Activated CD4-positive, alpha-beta T cell treated with anti-CD3 and anti-CD28 coated beads for 24 hours (primary cell): ENCODE measurements at regions not wholly inside any gene's neighbourhood (a gene's known extent, or its start where the extent isn't known, plus 50 kb on each side); places are given as distances from the start of the nearest gene placed in this dataset.
"Not testable (repeated sequence)": the region's sequence is repeated elsewhere in the genome, so short reads cannot be mapped to it uniquely, and the experiment has no call there.

Experiments
- DNase-seq, 2 donors: peaks; one replicate each; pipeline ENCODE4 v3.0.0-alpha.2; 2020; ENCODE audit warnings: low read depth in 2 of 2

DNA sequence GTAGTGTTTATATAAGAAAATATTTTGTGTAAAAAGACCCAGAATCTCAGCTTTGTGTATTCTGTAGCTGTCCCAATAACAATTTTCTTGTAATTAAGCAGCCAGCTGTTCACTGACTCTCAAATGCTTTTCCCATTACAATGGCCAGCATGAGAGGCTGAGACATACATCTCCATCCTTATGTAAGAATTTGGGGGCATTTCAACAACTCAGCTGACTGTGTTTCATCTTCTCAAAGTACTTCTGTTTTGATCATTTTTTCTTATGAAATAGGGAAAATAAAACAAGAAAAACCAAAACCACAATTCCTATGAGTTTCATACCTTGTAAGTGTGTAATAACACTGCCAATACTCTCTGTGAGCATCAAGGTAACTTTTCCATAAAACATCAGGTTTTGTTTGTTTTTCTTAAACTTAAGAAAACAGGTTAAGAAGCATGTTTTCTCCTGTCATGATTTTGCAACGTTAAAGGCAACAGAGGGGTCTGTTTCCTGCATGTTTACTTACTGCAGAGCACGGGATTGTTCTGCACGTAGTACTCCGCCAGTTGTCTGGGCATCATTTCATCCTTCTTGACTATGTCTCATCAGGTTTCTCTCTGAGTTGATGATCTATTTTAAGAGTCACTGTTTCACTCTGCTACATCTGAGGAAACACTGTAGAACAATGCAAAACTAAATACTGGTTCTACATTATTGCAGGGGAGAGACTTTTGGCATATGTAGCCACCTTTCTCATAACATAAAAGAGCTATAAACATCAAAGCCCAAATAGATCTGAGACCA is 62.9 kb upstream of the CYRIA start:
- DNase-seq: no peak

DNA sequence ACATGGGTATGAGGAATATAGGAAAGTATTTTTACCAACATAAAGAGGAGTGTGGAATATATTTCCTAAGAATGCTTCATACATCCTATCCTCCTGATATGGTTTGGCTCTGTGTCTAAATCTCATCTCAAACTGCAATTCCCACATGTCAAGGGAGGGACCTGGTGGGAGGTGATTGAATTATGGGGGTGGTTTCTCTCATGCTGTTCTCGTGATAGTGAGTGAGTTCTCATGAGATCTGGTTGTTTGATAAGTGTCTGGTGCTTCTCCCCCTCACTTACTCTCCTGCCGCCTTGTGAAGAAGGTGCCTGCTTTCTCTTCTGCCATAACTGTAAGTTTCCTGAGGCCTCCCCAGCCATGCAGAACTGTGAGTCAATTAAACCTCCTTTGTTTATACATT is 62.2 kb upstream of the CYRIA start:
- not testable (repeated sequence) for DNase-seq

- no peak for DNase-seq
These were observed 61.6 kb upstream of the CYRIA start for GRCh38 chr2:16727256-16727655.

GRCh38 chr2:16726577-16726976 is 60.9 kb upstream of the CYRIA start:
- DNase-seq: no peak

GRCh38 chr2:16726147-16726546 is 60.5 kb upstream of the CYRIA start:
- no peak for DNase-seq

GRCh38 chr2:16725549-16725948 is 59.9 kb upstream of the CYRIA start:
- DNase-seq: no peak

DNA sequence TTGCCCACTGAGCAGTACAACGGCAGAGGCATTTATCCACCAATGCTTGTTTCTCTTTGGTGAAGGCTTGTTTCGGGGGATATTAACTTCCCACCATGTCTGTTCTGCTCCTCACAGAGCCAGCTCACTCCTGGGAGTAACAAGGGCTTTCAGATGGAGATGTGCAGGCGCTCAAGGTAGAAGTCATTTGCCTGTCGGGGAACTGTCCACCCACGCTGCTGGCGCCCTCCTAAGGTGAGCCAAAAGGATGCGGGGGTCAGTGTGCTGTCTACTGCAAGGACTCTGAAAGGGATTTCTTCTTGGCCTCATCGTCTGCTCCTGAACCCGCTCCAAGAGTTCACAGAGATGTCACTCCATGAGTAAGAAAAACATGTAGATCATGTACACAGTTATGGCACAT is 57.0 kb upstream of the CYRIA start:
- DNase-seq: no peak

- no peak for DNase-seq
These were observed 56.5 kb upstream of the CYRIA start for GRCh38 chr2:16722126-16722525.

- not testable (repeated sequence) for DNase-seq
These were observed 55.9 kb upstream of the CYRIA start for GRCh38 chr2:16721529-16721928.

DNA sequence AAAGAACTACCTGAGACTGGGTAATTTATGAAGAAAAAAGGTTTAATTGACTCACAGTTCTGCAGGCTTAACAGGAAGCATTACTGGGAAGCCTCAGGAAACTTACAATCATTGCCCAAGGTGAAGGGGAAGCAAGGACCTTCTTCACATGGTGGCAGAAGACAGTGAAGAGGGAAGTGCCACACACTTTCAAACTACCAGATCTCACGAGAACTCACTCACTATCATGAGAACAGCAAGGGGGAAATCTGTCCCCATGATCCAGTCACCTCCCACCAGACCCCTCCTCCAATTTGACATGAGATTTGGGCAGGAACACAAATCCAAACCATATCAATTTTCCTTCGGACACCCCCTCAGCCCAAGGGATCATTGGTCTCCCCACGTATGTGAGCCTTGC is 55.1 kb upstream of the CYRIA start:
- DNase-seq: not testable (repeated sequence)

- DNase-seq: no peak
These were observed 53.8 kb upstream of the CYRIA start for GRCh38 chr2:16719485-16719808.

GRCh38 chr2:16718576-16719484 is 53.2 kb upstream of the CYRIA start:
- DNase-seq: no peak

GRCh38 chr2:16717477-16717876 is 51.8 kb upstream of the CYRIA start:
- DNase-seq: no peak

DNA sequence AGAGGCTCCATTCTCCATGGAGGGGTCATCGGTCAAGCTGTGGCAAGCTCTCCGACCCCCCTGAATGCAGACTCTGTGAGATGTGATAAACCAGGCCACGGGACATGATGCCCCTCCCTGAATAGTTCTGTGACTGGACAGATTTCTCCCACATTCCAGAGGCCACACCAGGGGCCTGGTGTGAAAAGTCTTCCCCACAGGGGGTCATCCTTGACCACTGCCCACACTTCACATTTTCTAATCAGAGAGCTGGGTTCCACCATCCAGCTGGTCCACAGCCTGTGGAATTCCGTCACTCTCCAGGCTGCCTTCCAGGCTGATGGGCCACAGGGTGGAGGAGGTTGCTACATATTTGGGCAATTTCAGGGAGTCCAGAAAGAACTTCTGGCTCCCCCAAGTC is 51.3 kb upstream of the CYRIA start:
- no peak for DNase-seq

DNA sequence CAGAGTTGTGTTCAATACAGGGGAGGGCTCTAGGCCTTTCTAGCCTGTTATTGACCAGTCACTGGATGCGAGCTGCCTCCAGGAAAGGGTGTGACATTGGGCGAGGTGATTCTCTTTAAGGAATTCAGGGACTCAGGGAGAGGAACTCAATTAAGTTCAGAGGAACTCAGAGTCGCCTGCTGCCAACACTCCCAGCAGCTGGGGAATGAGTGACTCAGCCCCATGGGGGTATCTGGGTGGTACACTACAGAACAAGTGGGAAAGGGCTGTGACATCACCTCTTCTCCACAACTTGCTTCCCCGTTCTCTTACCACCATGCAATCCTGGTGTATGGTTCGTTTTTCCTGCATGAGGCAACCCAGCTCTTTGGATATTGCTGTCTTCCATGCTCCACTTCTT is 50.4 kb upstream of the CYRIA start:
- no peak for DNase-seq
